H1 (cell line): ENCODE measurements at regions not wholly inside any gene's neighbourhood (a gene's known extent, or its start where the extent isn't known, plus 50 kb on each side); places are given as distances from the start of the nearest gene placed in this dataset.

ENCODE experiments used
- CTCF ChIA-PET: fragments of 300-600 bp; sonication (Branson Sonifier 250); formaldehyde crosslinking; loops from one replicate; lab custom pipeline; 2021; ENCODE audit not compliant: partially characterized antibody; lab: Charles Lee
- POLR2A ChIA-PET: fragments of 300-600 bp; sonication (Branson Sonifier 250); formaldehyde crosslinking; loops from one replicate; lab custom pipeline; 2021; ENCODE audit warnings: inconsistent platforms; ENCODE audit not compliant: partially characterized antibody; lab: Charles Lee
- DNase-seq, 2 experiments: peaks; one replicate each; pipeline versions ENCODE4 v3.0.0 to v3.0.0-alpha.2; 2010 to 2022; ENCODE audit warnings: low spot score in 2 of 2, low read depth in 1 of 2, mixed read lengths in 1 of 2
- FAIRE-seq: peaks from 2 replicates; lab custom pipeline; 2011; peaks lifted over from hg19 to GRCh38; lab: Jason Lieb, UNC
- H2AFZ ChIP-seq: 2 replicates; pipeline ENCODE4 v1.8.1; 2012; ENCODE audit warnings: low read length, inconsistent platforms
- H2AK5ac ChIP-seq: 2 replicates; pipeline ENCODE4 v1.6.1; 2013; ENCODE audit warnings: low read depth, low read length
- H2BK120ac ChIP-seq: replicated peaks from 2 replicates; pipeline ENCODE3; 2013; ENCODE audit warnings: low read depth, low read length, inconsistent platforms
- H2BK12ac ChIP-seq: 2 replicates; pipeline ENCODE4 v1.6.1; 2013; ENCODE audit warnings: low read depth, low read length
- H2BK15ac ChIP-seq: 2 replicates; pipeline ENCODE4 v1.6.1; 2013; ENCODE audit warnings: low read length
- H2BK20ac ChIP-seq: 2 replicates; pipeline ENCODE4 v1.6.1; 2013; ENCODE audit warnings: low read length
- H2BK5ac ChIP-seq: 2 replicates; pipeline ENCODE4 v1.6.1; 2013; ENCODE audit warnings: low read depth, low read length
- H3K14ac ChIP-seq: 2 replicates; pipeline ENCODE4 v1.6.1; 2013; ENCODE audit warnings: inconsistent platforms; ENCODE audit not compliant: insufficient read length
- H3K18ac ChIP-seq: 2 replicates; pipeline ENCODE4 v1.6.1; 2013; ENCODE audit warnings: low read length; ENCODE audit errors: extremely low read depth
- H3K23ac ChIP-seq: 2 replicates; pipeline ENCODE4 v1.6.1; 2013; ENCODE audit warnings: inconsistent platforms; ENCODE audit not compliant: insufficient read length
- H3K23me2 ChIP-seq: 2 replicates; pipeline ENCODE4 v1.6.1; 2013; ENCODE audit warnings: low read depth, low read length
- H3K27ac ChIP-seq: 2 replicates; pipeline ENCODE4 v1.6.1; 2011; ENCODE audit warnings: low read depth, low read length, inconsistent platforms
- H3K27me3 ChIP-seq, 4 experiments: replicated peaks in 1 of 4; 1 replicate in 1 of 4; 2 replicates in 3 of 4; pipeline versions ENCODE4 v1.6.1 to v1.8.1; 2011 to 2013; ENCODE audit warnings: low read length in 3 of 4, mild to moderate bottlenecking in 3 of 4, inconsistent platforms in 2 of 4, mixed read lengths in 2 of 4, moderate library complexity in 1 of 4; ENCODE audit not compliant: control insufficient read depth in 3 of 4, insufficient read depth in 3 of 4; ENCODE audit errors: extremely low read depth in 1 of 4
- H3K36me3 ChIP-seq, 4 experiments: 2 replicates each; pipeline versions ENCODE4 v1.6.1 to v1.8.1; 2011 to 2013; ENCODE audit warnings: mild to moderate bottlenecking in 4 of 4, low read length in 3 of 4, moderate library complexity in 2 of 4, control low read depth in 1 of 4, inconsistent platforms in 1 of 4; ENCODE audit not compliant: insufficient read depth in 4 of 4, control insufficient read depth in 2 of 4
- H3K4ac ChIP-seq: replicated peaks from 2 replicates; pipeline ENCODE3; 2013; ENCODE audit warnings: low read length, low read depth, mixed read lengths, inconsistent platforms; ENCODE audit not compliant: insufficient read length
- H3K4me1 ChIP-seq, 4 experiments: replicated peaks in 1 of 4; 1 replicate in 1 of 4; 2 replicates in 3 of 4; pipeline versions ENCODE4 v1.6.1 to v1.8.1; 2011 to 2013; ENCODE audit warnings: low read length in 3 of 4, inconsistent platforms in 2 of 4, mixed read lengths in 1 of 4; ENCODE audit not compliant: insufficient read depth in 4 of 4, control insufficient read depth in 3 of 4
- H3K4me2 ChIP-seq, 2 experiments: 2 replicates each; pipeline versions ENCODE4 v1.6.1 to v1.8.1; 2011 to 2013; ENCODE audit warnings: low read depth in 2 of 2, low read length in 2 of 2, control low read depth in 1 of 2, inconsistent platforms in 1 of 2, mild to moderate bottlenecking in 1 of 2; ENCODE audit not compliant: insufficient read depth in 1 of 2
- H3K4me3 ChIP-seq, 4 experiments: fragments of 200-600, 300-600 bp in 1 of 4; sonication (generic), shearing (Covaris generic), sonication (Bioruptor Twin) in 1 of 4; 2 replicates each; pipeline versions ENCODE4 v1.5.1 to v1.8.1; 2011 to 2016; ENCODE audit warnings: low read length in 4 of 4, low read depth in 3 of 4, control low read depth in 2 of 4, inconsistent platforms in 2 of 4, mild to moderate bottlenecking in 2 of 4, mixed read lengths in 1 of 4, moderate library complexity in 1 of 4; ENCODE audit not compliant: insufficient read depth in 2 of 4; ENCODE audit errors: extremely low read depth in 1 of 4
- H3K56ac ChIP-seq: replicated peaks from 2 replicates; pipeline ENCODE3; 2013; ENCODE audit warnings: low read depth, mild to moderate bottlenecking, mixed read lengths, low read length, inconsistent platforms; ENCODE audit not compliant: insufficient read length
- H3K79me1 ChIP-seq: 2 replicates; pipeline ENCODE4 v1.6.1; 2013; ENCODE audit warnings: low read depth, low read length, control low read depth
- H3K79me2 ChIP-seq, 2 experiments: 2 replicates each; pipeline versions ENCODE4 v1.6.1 to v1.8.1; 2012 to 2013; ENCODE audit warnings: low read length in 2 of 2, mild to moderate bottlenecking in 2 of 2, inconsistent platforms in 1 of 2; ENCODE audit not compliant: insufficient read depth in 2 of 2, control insufficient read depth in 1 of 2
- H3K9ac ChIP-seq, 4 experiments: replicated peaks in 1 of 4; 1 replicate in 1 of 4; 2 replicates in 3 of 4; pipeline versions ENCODE4 v1.6.1 to v1.8.1; 2011 to 2013; ENCODE audit warnings: low read depth in 3 of 4, low read length in 3 of 4, control low read depth in 2 of 4, mild to moderate bottlenecking in 2 of 4, moderate library complexity in 2 of 4, inconsistent platforms in 1 of 4; ENCODE audit errors: extremely low read depth in 1 of 4
- H3K9me3 ChIP-seq, 2 experiments: 2 replicates each; pipeline versions ENCODE4 v1.6.1 to v1.8.1; 2012 to 2013; ENCODE audit warnings: mild to moderate bottlenecking in 2 of 2, moderate library complexity in 2 of 2, control low read depth in 1 of 2, inconsistent platforms in 1 of 2, low read depth in 1 of 2, low read length in 1 of 2, mixed read lengths in 1 of 2; ENCODE audit not compliant: insufficient read depth in 2 of 2
- H4K20me1 ChIP-seq, 2 experiments: replicated peaks in 1 of 2; 2 replicates each; pipeline versions ENCODE3 to v1.8.1; 2011 to 2013; ENCODE audit warnings: inconsistent platforms in 2 of 2, low read length in 2 of 2, mild to moderate bottlenecking in 1 of 2; ENCODE audit not compliant: insufficient read depth in 2 of 2, control insufficient read depth in 1 of 2
- H4K5ac ChIP-seq: 2 replicates; pipeline ENCODE4 v1.6.1; 2013; ENCODE audit warnings: low read length, low read depth, mixed read lengths, inconsistent platforms; ENCODE audit not compliant: insufficient read length
- H4K8ac ChIP-seq: 2 replicates; pipeline ENCODE4 v1.8.0; 2013; ENCODE audit warnings: mild to moderate bottlenecking, moderate library complexity, low read length, inconsistent platforms; ENCODE audit not compliant: insufficient read depth; ENCODE audit errors: extremely low read depth
- H4K91ac ChIP-seq: replicated peaks from 2 replicates; pipeline ENCODE3; 2013; ENCODE audit warnings: low read length, mixed read lengths, inconsistent platforms; ENCODE audit not compliant: insufficient read length
- HDAC6 ChIP-seq: IDR thresholded peaks from one replicate; pipeline ENCODE4 v1.7.1; 2012; ENCODE audit warnings: low read depth, mild to moderate bottlenecking, inconsistent platforms, low read length, moderate library complexity
- WGBS, 2 experiments: shearing (Covaris generic) in 1 of 2; methylation state at CpG; one replicate each; pipeline versions ENCODE4 v1.1.6 to v1.1.7; 2013 to 2015; ENCODE audit warnings: low lambda C conversion rate in 2 of 2, mixed read lengths in 2 of 2, inconsistent platforms in 1 of 2, low coverage in 1 of 2, missing lambda C conversion rate in 1 of 2; ENCODE audit not compliant: insufficient replicate concordance in 2 of 2, insufficient coverage in 1 of 2, insufficient read length in 1 of 2; ENCODE audit errors: extremely low coverage in 1 of 2, missing lambda C conversion rate in 1 of 2; 5-methylcytosine and 5-hydroxymethylcytosine counted together

- Histone ChIP-seq H3K56ac (no peak overlapping the region), H2AK5ac (no peak overlapping the region), H2BK5ac (no peak overlapping the region), H3K18ac (no peak overlapping the region), H2AFZ (no peak overlapping the region), H4K5ac (no peak overlapping the region), H3K79me2 (no peaks in the 10 kb centered on the region), H4K20me1 (no peaks in the 10 kb centered on the region), H3K4me2 (no peak overlapping the region), H3K27me3 (no peaks in the 10 kb centered on the region), H3K23me2 (no peaks in the 10 kb centered on the region), H3K4me3 (no peak overlapping the region), H3K79me1 (no peaks in the 10 kb centered on the region), H4K91ac (no peak overlapping the region), H3K27ac (no peak overlapping the region), H4K8ac (no peak overlapping the region), H2BK20ac (no peak overlapping the region), H2BK12ac (no peak overlapping the region), H3K9ac (no peak overlapping the region), H2BK120ac (no peak overlapping the region), H3K23ac (no peak overlapping the region), H2BK15ac (no peak overlapping the region), H3K36me3 (no peaks in the 10 kb centered on the region), H3K14ac (no peak overlapping the region), H3K9me3 (no peaks in the 10 kb centered on the region), H3K4me1 (peaks cover 6 to 9% (median 8%) of the 10 kb centered on the region in 4 experiments), H3K4ac (no peak overlapping the region)
- DNase-seq (no peak), FAIRE-seq (no peak)
- ChIA-PET POLR2A (interaction anchor here (0.6 kb wide), 1 partner anchor 20 kb away, joined by 3 read pairs; no protein-coding TSS in a partner anchor), CTCF (no interaction called here)
- 92% methylated on average over 2 of the region's 4 CpGs; no CpG with 5 or more reads in 1 of the 2 experiments for WGBS, 2 experiments
- no peak for TF ChIP-seq HDAC6
Measured at GRCh38 chr2:237219826-237220225, 134.1 kb downstream of the COPS8 start.
